ENCODE measurements at regions not wholly inside any gene's neighbourhood (a gene's known extent, or its start where the extent isn't known, plus 50 kb on each side); places are given as distances from the start of the nearest gene placed in this dataset.

GRCh38 chr14:73776194-73776537, 62.0 kb upstream of the PNMA1 start:
- no peak overlapping the region for H3K27ac ChIP-seq (ENCODE audit: low read length)
- H3K9ac ChIP-seq (ENCODE audit: low read depth, low read length): no peak overlapping the region
- no peaks in the 10 kb centered on the region for H3K9me3 ChIP-seq (ENCODE audit: insufficient read depth, low read length, severe bottlenecking)
- H3K4me1 ChIP-seq (ENCODE audit: insufficient read depth, low read length): no peaks in the 10 kb centered on the region
- peaks cover 5% of the 10 kb centered on the region; the same call in 1 of the 2 replicates for H3K36me3 ChIP-seq (ENCODE audit: insufficient read depth, low read length)
- H3K79me2 ChIP-seq (ENCODE audit: insufficient read depth, low read length): peaks cover 89% of the 10 kb centered on the region
- peaks cover 71% of the 10 kb centered on the region for H4K20me1 ChIP-seq (ENCODE audit: insufficient read depth, low read length)
- no peak overlapping the region for H3K4me3 ChIP-seq (ENCODE audit: low read depth in 1 of 2, low read length in 2 of 2)
- H2AFZ ChIP-seq (ENCODE audit: low read depth, low read length): no peak overlapping the region
- ATAC-seq (ENCODE audit: insufficient read depth, low read depth): no peak
- H3K27me3 ChIP-seq (ENCODE audit: insufficient read depth, low read length, poor library complexity): no peaks in the 10 kb centered on the region
- TF ChIP-seq EZH2 (IDR thresholded peaks at IDR 0.05; ENCODE audit: borderline replicate concordance, low read depth, low read length, severe bottlenecking): no peak
- no peak for TF ChIP-seq CTCF (IDR thresholded peaks at IDR 0.05; ENCODE audit: borderline replicate concordance, extremely low read depth, low read length, poor library complexity, severe bottlenecking)
- H3K4me2 ChIP-seq (ENCODE audit: insufficient read depth, low read length): no peak overlapping the region
- no peak for DNase-seq

- H3K27me3 ChIP-seq (ENCODE audit: insufficient read depth, low read length, poor library complexity): no peaks in the 10 kb centered on the region
- DNase-seq: no peak
- no peak overlapping the region for H3K4me2 ChIP-seq (ENCODE audit: insufficient read depth, low read length)
- H3K4me3 ChIP-seq (ENCODE audit: low read depth in 1 of 2, low read length in 2 of 2): no peak overlapping the region
- H3K4me1 ChIP-seq (ENCODE audit: insufficient read depth, low read length): no peaks in the 10 kb centered on the region
- no peak overlapping the region for H3K9ac ChIP-seq (ENCODE audit: low read depth, low read length)
- H2AFZ ChIP-seq (ENCODE audit: low read depth, low read length): no peak overlapping the region
- H3K27ac ChIP-seq (ENCODE audit: low read length): no peak overlapping the region
- ATAC-seq (ENCODE audit: insufficient read depth, low read depth): no peak
- peaks cover 76% of the 10 kb centered on the region for H4K20me1 ChIP-seq (ENCODE audit: insufficient read depth, low read length)
- H3K79me2 ChIP-seq (ENCODE audit: insufficient read depth, low read length): peaks cover 89% of the 10 kb centered on the region
- peaks cover 5% of the 10 kb centered on the region; the same call in 1 of the 2 replicates for H3K36me3 ChIP-seq (ENCODE audit: insufficient read depth, low read length)
- H3K9me3 ChIP-seq (ENCODE audit: insufficient read depth, low read length, severe bottlenecking): no peaks in the 10 kb centered on the region
- TF ChIP-seq EZH2 (IDR thresholded peaks at IDR 0.05; ENCODE audit: borderline replicate concordance, low read depth, low read length, severe bottlenecking): no peak
- TF ChIP-seq CTCF (IDR thresholded peaks at IDR 0.05; ENCODE audit: borderline replicate concordance, extremely low read depth, low read length, poor library complexity, severe bottlenecking): no peak
Observed at GRCh38 chr14:73775339-73776193, 61.4 kb upstream of the PNMA1 start.

GRCh38 chr14:73774671-73775070, 60.5 kb upstream of the PNMA1 start:
- Histone ChIP-seq H2AFZ (ENCODE audit: low read depth, low read length) (no peak overlapping the region), H4K20me1 (ENCODE audit: insufficient read depth, low read length) (peaks cover 77% of the 10 kb centered on the region), H3K4me2 (ENCODE audit: insufficient read depth, low read length) (no peak overlapping the region), H3K36me3 (ENCODE audit: insufficient read depth, low read length) (peaks cover 5% of the 10 kb centered on the region; the same call in 1 of the 2 replicates), H3K4me3 (ENCODE audit: low read depth in 1 of 2, low read length in 2 of 2) (no peak overlapping the region), H3K9ac (ENCODE audit: low read depth, low read length) (no peak overlapping the region), H3K79me2 (ENCODE audit: insufficient read depth, low read length) (peaks cover 91% of the 10 kb centered on the region), H3K27ac (ENCODE audit: low read length) (no peak overlapping the region), H3K4me1 (ENCODE audit: insufficient read depth, low read length) (no peaks in the 10 kb centered on the region), H3K9me3 (ENCODE audit: insufficient read depth, low read length, severe bottlenecking) (no peaks in the 10 kb centered on the region), H3K27me3 (ENCODE audit: insufficient read depth, low read length, poor library complexity) (no peaks in the 10 kb centered on the region)
- ATAC-seq (ENCODE audit: insufficient read depth, low read depth) (no peak), DNase-seq (no peak)
- TF ChIP-seq EZH2 (IDR thresholded peaks at IDR 0.05; ENCODE audit: borderline replicate concordance, low read depth, low read length, severe bottlenecking) (no peak), CTCF (IDR thresholded peaks at IDR 0.05; ENCODE audit: borderline replicate concordance, extremely low read depth, low read length, poor library complexity, severe bottlenecking) (no peak)
